Panc1 (cell line): ENCODE measurements at regions not wholly inside any gene's neighbourhood (a gene's known extent, or its start where the extent isn't known, plus 50 kb on each side); places are given as distances from the start of the nearest gene placed in this dataset.

Source experiments
- CTCF ChIP-seq: fragments of 450-650 bp; IDR thresholded peaks from 2 replicates; pipeline ENCODE4 v1.5.1; 2017; ENCODE audit warnings: mild to moderate bottlenecking
- POLR2AphosphoS5 ChIP-seq: IDR thresholded peaks from 2 replicates; pipeline ENCODE4 v1.6.1; 2012; ENCODE audit warnings: mild to moderate bottlenecking, low read depth, low read length, moderate library complexity
- REST ChIP-seq, 2 experiments: IDR thresholded peaks; 2 replicates each; pipeline ENCODE4 v1.6.1; 2011 to 2012; ENCODE audit warnings: low read depth in 2 of 2, control low read depth in 1 of 2, low read length in 1 of 2, mild to moderate bottlenecking in 1 of 2, moderate library complexity in 1 of 2; ENCODE audit not compliant: insufficient read depth in 1 of 2
- TCF7L2 ChIP-seq: IDR thresholded peaks from 2 replicates; pipeline ENCODE4 v1.6.1; 2011; ENCODE audit warnings: mild to moderate bottlenecking, low read depth, low read length, inconsistent platforms

DNA sequence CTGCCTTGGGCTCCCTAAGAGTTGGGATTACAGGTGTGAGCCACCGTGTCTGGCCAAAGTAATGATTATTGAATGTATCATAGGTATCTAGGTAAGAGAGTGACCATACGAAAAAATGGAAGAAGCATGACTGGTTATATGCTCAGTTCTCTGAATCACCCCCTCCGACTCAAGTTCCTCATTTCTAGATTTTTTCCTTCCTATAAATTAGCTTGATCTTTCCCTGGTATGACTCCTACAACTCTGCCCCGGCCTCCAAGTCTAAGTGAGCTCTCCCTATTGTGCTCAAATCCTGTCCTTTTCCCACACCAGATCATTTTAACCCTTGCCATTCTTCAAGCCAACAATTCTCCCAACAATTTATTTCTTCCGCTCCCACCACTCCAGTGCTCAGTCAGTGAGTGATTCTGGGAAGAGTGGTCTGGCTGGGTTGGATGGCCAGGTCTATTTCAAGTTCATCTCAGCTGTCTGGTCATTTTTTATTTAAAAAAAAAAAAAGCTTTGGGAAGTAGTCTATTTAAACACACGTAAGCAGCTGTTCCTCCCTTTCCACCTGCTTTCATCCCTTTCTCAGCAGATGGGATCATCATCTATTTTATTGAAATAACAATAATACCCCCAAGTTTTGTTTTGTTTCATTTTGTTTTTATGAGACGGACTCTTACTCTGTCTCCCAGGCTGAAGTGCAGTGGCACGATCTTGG is 120.2 kb upstream of the HS3ST2 start:
- TF ChIP-seq CTCF, result no peak
- TF ChIP-seq REST (IDR thresholded peaks at IDR 0.05; ENCODE audit: insufficient read depth in 1 of 2, low read depth in 2 of 2, low read length in 1 of 2), result no peak
- no peak for TF ChIP-seq TCF7L2
- TF ChIP-seq POLR2AphosphoS5, result no peak
